GM19463 (cell line): ENCODE measurements at regions not wholly inside any gene's neighbourhood (a gene's known extent, or its start where the extent isn't known, plus 50 kb on each side); places are given as distances from the start of the nearest gene placed in this dataset.
"Not testable (repeated sequence)": the region's sequence is repeated elsewhere in the genome, so short reads cannot be mapped to it uniquely, and the experiment has no call there.

ENCODE experiments used
- ATAC-seq: cut with Tn5 transposase; IDR thresholded peaks from one replicate; pipeline ENCODE4 v1.9.1; 2021; ENCODE audit warnings: mild to moderate bottlenecking, moderate library complexity; ENCODE audit not compliant: unreplicated experiment

DNA sequence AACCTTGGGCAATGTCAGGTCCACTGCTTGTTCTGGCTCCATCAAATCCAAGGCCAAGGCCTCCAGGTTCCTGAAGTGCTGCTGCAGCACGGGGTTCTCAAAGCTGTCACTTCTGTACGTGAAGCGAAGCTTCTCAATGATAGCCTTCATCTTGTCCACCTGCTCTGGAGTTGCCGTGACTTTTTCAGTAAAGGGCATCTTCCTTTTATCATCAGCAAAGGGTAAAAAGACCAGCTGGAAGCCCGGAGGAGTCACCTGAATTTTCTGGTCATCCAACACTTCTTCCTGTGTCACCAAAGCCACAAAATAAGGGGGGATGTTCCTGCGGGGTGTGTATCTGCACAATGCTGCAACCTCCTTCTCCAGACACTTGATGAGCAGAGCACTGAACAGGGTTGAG lies 131.7 kb upstream of the MAMLD1 start:
- not testable (repeated sequence) for ATAC-seq

DNA sequence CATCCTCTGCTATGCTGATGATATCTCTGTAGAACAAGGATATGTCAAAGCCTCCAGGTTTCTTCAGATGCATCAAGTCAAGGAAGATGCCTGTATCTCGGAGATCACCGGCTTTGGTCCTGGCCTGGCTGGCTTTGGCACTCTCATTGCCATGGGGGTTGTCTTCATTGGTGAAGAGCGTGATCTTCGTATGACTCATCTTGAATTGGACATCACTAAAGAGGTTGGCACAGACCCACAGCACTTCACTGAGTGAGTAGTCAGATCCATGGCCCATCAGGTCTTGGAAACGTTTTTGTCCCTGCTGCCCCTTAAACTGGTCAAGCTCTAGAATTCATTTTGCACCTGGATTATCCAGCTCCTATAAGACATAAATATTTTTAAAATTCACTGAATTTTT lies 130.9 kb upstream of the MAMLD1 start:
- not testable (repeated sequence) for ATAC-seq

DNA sequence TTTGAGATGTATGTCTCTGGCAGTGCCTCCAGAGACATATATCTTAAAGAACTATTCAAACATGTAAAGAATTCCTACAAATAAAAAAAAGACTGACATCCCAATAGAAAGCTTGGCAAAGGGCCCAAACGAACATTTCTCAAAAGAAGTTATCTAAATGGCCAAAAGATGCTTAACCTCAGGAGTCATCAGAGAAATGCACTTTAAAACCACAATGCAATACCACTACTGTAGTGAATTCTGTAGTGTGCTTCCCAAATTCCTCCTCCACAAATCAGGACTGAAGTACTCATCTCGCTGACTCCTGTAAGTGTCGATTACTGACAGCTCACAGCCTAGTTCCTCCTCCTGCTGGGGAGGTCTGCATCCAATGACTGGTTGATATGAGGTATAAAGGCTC lies 129.0 kb upstream of the MAMLD1 start:
- no peak for ATAC-seq

DNA sequence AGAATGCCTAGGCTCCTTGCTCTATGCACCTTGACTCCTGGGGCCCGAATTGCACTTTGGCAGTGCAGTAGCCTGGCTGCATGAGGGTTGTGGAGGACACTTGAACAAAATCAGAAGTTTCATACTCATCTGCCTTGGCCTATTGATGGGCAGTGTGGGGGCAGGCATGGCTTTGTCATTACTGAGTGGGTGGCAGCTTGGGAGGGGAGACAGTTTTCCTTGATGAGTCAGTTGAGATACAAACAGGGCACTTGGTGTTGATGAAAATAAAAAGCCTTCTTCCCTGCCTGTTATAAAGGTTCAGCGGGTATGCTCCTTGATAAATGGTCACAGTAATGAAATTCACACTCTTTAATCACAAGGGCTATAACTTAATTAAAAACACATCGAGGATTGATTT lies 126.8 kb upstream of the MAMLD1 start:
- no peak for ATAC-seq

DNA sequence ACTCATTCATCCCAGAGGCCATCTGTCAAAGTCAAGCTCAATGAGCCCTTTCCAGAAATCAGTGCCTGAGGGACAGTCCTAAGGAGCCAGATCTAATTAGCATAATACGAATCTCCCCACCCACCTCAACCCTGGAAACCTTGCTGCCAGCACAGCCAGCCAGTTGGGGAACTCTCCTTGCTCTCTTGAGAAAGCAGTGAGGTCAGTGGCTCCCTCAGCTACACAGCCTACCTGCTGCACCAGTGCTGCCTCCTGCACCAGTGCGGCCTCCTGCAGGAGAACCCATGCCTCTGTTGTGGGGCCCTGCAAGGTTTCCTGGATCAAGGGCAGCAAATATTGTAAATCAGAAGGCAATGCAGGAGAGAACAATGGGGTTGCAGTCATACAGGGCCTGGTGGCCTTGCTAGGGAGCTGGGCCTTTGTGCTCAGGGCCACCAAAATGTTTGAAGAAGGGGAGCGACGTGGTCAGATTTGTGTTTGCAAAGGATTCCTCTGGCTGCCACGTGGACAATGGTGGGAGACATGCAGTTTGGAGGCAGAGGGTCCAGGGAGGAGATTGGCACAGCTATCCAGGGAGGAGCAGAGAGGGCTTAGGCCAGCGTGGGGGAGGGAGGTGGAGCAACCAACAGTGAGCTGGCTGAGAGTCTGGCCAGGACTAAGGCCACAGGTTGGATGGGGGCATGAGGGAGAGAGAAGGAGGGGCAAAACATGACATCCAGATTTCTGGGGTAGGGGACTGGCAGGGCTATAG lies 124.3 kb upstream of the MAMLD1 start:
- ATAC-seq: no peak

DNA sequence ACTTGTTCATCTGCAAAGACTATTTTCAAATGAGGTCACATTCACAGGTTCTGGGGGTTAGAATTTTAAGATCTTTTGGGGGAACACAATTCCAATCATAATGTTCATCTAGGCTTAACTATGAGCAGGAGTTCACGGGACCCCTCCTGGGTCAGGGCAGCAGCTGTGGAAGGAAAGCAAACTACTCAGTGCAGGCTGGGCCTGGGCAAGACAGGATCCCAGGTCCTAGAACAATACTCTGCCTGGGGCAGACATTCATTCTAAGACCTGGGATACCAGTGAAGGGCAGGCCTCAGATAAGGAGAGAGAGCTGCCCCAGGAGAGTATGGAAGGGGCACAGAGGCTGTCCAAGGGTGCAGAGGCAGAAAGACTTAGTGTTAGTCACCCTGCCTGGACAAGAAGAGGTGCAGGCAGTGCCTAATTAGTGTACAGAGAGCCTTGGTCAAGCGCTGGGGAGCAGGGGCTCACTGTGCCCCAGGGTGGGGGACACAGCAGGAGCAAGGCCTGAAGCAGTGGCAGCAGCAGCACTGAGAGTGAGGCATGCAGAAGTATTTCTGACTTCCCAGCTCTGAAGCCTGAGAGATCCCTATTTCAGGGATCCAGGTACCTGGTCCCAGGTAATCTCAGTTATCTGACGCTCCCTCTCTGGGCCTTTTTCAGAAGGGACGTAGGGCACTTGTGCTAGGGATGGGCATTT lies 123.0 kb upstream of the MAMLD1 start:
- ATAC-seq: no peak

DNA sequence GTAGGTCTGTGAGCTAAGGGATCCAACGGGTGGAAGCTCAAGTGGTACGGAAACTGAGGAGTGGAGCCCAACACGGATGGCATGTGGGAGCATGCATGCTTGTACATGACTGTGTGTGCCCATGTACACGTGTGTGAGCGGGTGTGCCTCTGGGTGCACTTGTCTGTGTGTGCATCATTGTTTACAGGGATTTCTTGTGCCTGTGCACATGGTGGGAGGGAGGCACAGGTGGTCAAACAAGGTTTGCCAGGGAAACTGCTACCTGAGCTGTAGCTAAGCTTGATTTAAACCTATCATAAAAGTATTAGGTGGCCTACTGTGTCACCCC lies 122.5 kb upstream of the MAMLD1 start:
- ATAC-seq: no peak

DNA sequence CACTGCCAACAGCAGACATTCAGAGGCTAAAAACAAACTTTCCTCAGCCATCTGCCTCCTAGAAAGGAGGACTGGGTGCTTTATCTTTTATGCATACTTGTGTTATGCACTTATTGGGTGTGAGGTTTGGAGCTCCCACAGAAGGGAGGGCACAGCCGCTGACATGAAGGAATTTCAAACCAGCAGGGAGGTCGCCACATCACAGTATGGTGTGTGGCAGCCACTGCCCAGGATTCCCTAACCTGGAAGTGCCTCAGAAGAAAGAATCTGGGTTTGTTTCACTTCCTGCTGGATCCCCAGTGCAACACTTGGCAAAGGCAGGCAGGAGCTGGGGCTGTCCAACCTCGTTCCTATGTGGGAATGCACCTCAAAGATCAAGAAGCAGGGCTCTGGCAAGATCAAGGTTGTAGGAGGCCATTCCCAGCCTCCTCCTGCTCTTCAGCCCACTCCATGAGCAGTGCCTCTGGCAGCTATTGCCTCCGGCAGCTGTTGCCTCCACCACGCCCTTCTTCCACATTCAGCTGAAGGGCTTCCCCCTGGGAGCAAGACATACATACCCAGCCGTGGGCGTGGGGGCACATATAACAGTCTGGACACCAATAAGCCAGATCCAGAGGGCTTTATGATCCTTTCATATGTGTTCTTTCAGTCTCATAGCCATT lies 109.0 kb upstream of the MAMLD1 start:
- ATAC-seq: no peak

DNA sequence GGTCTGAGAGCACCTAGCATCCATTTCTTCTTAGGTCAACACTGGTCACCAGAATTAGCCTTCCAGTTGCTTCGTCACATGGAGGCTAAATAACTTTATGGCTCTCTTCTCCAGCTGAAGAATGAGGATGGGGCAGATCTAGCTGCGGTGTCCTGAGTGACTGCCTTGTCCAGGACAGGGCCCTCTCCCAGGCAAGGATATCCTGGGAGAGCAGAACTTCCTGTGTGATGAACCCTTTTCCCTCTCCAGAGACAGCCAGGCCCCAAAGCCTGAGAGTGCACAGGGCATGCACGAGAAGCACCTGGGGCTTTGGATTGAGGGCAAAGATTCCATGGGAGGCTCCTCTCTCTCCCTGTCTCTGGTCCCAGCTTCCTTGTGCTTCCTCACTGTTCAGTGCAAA lies 108.2 kb upstream of the MAMLD1 start:
- no peak for ATAC-seq

DNA sequence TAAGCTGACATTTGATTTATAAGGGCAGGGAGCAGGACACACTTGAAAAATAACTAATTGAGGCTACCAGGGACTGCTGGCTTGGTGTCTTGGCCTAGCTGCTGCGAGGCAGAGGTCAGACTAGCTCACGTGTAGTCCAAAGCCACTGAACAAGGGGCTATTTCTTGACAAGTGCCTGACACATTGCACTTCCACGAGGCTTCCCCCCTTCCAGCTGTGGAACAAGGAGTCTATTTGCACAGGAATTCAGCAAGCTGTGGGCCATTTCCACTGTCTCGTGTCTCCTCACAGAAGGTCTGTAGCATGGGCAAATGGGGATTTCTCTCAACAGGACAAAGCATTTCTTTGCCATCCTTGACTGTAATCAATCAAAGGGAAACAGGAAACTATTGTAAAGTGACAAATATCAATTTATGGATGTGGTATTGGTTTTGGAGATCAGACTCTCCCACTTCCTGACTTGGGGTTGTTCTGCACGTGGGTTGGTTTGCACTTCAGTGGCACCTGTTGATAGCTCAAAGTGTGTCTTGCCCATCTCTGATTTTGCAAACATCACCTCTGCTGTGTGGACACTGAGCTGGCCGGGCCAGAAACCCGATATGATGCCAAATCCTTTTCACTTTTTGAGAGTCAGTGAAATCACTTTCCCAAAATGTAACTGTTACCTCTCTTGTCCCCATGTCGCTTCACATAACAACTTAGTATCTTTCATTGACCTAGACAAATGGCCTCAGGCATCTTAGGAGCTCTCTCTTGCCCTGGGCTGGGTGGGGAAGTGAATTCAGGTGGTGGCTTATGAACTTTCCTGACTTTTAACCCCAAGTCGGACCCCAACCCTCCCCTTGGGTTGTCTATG lies 107.4 kb upstream of the MAMLD1 start:
- ATAC-seq: no peak

DNA sequence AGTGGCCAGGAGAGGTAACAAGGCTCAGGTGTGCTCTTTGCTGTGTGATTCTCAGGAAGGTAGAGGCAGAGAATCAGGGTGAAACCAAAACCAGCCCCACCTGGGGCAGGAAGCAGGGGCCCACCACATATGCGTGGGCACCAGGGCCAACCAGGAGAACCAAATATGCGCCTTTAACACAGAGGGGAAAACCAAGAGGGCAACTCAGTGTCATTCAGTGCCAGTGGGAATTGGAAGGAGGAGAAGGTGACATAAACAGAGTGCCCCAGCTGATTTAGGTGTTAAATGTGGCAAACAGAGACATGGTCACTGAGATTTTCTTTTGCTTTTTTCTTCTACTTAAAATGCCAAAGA lies 106.8 kb upstream of the MAMLD1 start:
- ATAC-seq: no peak

DNA sequence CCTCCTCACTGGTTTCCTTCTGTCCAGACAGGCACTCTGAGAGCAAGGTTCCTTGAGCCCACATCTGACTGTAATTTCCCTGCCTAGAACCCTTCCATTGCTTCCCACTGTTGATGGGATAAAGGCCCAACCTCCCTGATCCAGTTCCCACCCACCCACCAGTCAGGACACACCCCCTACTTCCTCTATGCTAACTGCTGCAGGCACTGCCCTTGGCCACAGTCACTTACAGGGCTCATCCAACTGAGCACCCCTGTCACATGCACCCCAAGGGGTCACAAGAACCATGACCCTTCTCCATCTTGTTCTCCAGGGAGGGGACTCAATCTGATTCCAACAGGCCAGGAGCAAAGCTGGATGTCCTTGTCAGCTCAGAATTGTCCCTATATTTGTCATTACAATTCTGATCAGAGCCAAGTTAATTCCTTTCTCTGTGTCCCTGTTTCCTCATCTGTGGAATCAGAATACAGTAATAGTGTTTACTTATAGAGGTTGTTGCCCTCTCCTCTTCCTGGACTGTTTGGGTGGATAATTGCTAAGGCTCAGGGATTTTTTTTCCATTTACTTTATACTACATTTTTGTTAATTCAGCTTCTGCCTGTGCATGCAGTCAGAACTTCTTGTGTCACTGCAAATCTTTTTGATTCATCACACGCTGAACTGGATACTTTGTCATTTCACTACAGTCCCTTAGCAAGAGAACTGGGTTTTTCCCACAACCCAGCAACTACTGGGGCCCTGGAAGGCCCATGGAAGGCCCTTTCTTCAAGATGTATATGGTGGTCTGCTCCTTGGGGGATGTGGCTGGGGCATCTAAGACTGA lies 105.6 kb upstream of the MAMLD1 start:
- no peak for ATAC-seq

DNA sequence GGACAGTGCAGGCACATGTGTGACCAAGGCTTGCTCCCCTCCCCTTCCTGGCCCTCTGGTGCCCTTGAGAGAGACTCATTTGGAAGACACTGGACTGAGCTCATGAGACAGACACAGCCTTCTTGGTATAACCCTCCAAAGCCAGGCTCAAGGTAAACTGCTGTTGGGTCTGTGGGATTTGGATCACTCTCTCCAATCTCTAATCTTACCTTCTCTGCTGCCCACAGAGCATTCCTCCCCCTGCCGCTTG lies 105.0 kb upstream of the MAMLD1 start:
- ATAC-seq: no peak

DNA sequence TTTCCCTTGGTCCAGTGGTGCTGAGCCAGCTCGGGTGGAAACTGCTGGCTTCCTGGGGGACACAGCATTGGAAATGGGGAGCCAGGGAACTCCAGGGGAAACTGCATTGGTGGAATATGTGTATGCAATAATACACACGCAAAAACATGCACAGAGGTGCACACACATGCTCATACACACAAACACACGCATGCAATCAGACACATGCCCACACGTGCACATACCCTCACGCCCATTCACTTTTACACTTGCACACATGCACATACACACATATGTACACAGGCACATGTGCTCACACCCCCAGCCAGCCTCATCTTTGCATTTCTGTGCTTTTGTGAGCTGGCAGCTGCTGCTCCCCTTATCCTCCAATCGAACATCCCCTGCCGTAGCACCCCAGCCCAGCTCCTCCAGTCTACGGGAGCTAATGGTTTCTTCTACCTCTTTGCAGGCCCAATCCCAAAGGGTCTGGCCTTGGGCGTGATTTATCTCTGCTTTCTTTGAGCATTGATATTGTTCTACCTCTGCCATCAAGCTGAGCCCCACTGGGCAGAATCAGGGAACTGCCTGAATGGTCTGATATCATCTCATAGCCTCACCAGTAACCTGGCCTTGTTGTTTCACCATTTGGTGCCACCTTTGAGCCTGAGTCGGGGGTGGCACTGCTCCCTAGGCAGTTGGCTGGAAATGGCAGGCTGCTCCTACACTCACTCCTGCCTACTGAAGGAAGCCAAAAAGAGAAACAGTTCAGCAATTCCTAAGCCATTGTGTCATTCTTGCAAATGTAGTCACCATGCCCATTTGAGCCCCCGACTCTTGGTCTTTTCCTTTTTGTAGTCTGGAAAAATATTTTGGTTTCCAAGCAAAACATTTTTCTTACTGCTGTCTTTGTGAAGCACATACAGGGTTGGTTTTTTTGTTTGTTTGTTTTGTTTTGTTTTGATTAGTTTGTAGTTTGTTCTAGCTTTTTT lies 104.4 kb upstream of the MAMLD1 start:
- ATAC-seq: no peak

DNA sequence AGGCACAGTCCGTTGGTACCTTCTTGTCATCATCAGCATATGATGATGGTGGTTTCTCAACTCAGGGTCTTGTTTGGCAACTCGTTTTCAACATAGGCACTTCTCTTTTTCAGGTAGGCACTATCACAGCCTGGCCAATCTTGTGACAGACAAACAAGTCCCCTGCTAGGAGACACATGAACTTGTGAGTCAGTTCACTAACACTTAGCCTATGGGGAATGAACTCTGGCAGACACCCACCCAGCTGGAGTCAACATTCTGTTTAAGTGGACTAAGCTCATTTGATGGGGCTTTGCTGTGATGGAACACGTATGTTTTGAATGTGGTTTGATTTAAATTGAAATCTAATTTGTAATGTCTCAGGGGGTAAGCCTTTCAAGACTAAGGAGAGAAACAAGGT lies 100.7 kb upstream of the MAMLD1 start:
- no peak for ATAC-seq

DNA sequence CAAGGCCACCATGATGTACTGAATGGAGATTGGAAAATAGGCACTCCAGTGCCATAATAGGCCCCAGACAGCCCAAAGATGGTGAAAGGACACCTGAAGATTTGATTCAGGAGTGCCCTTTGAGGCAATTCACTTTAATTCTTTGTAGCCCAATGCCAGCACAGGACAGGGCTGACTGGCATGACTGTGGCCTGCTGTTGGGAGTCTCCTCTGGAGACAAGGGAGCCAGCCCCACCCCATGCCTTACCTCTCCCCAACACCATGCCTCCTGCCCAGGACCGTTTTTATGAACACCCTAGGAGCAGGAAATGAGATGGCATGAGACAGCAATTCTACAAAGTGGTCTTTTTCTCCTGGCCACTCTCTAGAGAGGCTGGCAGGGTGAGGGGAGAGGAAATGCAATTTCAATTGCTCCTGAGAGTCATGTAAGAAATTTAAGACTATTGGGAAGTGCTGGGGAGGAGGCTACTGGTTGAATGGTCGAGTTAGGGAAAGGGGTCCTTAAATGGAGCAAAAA lies 94.2 kb upstream of the MAMLD1 start:
- ATAC-seq: no peak

DNA sequence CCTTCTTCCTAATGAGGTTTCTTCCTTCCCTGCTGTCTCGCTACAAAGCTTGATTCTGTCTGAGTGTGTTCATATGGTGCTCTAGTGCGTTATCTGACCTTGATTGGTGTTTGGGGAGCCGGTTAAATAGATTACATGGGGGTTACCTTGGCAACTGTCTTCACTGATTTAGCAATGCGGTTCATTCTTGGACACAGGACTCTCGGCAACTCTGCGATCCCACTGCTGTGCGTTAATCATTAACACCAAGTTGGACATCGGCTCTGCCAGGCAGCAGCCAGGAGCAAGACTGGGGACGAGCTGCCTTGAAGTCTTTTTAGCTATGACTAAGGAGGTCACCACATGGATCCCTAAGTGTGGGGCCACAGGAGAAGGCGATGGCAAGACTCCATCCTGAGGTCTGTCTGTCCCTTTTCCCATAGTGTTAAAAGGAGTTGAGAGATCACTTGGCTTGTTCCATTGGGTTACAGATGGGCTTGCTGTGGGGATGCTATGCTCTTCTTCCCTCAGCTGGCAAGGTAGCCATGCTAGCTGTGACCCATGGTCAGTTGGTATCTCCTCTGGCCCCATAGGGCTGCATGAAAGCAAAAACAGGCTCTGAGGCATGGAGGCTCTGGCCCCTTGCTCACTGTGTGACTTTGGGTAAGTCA lies 93.4 kb upstream of the MAMLD1 start:
- no peak for ATAC-seq

DNA sequence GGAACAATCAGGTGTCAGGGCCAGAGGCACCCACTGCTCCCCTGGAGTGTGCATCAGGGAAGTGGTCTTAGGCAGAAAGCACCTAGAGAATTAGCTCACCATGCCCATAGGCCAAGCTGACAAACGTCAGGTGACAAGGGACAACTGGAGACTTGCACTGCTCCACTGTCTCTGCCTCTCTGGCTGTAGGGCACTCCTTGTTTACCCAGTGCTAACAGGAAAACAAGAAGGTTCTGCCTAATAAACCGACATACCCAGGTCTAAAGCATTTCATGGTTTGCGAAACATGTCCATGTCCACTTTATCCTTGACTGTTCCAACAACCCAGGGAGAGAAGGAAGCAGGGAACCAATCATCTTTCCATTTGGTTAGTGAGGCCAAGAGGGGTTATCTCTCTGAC lies 92.5 kb upstream of the MAMLD1 start:
- no peak for ATAC-seq
